ENCODE measurements at regions not wholly inside any gene's neighbourhood (a gene's known extent, or its start where the extent isn't known, plus 50 kb on each side); places are given as distances from the start of the nearest gene placed in this dataset.
A peak's percentile ranks its signal among the peaks of the same experiment; 100 is the strongest.

DNA sequence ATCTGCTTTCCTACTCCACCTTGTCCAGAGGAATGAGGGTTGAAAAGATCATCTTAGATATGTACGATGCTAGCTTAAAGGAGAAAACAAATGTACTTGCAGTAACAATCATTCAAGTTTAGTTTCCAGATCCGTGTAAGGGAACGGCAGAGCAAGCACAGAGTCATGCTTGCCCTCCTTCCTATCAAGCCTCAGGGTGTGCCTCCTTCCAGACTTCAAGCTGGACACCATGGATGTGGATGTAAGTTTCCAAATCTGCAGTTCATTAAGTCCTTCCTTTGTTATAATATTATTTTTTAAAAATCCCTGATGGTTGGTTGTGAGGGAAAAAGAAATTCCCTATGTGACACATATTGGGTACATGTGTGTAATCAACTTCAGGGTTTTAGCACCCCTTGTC, 238.9 kb upstream of the NT5C1B start:
- no peak for DNase-seq

DNA sequence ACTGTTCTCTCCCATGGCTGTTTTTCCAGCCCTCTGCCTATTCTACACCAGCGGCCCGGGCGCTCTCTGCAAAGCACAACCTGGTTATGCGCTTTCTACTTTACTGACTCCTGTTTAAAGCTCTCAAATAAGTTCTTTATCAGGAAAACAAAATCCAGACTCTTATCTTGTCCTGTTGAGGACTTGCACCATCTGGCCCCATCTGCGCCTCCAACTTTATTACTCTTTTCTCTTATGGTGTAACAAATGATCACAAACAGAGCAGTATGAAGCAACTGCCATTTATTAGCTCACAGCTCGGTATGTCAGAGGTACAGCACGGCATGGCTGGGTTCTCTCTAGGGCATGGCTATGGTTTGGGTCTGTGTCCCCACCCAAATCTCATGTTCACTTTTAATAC, 236.5 kb upstream of the NT5C1B start:
- no peak for DNase-seq

DNA sequence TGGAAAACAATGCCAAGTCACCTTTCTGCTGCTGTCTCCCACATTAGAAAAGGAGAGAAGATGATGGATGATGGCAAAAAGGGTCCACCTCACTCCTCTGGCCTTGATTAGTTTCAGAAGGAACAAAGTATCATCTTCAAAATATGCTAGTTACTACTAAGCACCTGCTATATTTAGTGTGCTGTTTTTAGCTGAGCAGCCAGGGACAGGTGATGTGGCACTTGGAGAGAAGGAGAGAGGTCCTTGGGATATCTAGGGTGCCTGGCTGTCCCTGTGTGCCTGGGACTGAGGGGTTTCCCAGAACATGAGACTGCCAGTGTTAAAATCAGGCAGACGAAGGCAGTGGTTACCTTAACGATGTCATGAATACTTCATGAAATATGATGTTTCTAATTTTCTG, 235.5 kb upstream of the NT5C1B start:
- no peak for DNase-seq

DNA sequence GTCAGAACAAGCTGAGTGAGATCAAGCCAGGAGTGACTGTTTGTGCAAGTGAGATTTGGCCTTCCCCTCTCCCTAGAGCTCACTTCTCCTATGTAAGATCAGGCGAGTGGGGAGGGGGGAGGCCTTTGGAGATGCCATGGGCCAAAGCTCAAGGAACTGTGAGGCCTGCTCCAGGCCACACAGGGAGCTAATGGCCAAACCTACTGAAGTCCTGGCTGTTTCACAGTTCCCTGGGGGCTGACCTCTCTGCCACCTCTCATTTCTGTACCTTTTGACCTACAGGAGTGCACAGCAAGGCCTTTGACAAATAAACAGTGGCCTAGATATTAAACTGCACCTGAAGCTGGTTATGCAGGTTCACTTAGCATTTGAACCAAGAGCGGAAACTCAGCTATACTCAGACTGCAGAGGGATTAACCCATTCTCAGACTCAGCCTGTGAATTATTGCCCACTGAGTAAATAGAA, 235.0 kb upstream of the NT5C1B start:
- no peak for DNase-seq

DNA sequence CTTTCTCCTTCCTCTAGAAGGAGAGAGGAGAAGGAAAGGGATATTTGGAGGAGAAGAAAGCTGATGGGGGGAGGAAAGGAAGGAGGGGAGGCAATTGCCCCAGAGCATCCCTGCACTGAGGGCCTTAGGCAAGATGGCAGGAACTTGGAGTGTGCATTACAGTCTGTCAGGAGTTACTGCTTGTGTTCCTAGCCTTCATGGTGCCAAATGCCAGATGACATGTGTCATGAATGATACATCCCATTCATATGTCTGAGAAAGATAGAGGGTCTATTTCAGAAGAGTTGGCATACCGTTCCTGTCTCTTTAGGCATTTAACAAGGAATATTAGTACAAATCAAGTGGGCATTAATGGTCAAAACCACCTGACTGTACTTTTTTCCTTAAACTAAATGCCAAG, 232.1 kb upstream of the NT5C1B start:
- DNase-seq: no peak

DNA sequence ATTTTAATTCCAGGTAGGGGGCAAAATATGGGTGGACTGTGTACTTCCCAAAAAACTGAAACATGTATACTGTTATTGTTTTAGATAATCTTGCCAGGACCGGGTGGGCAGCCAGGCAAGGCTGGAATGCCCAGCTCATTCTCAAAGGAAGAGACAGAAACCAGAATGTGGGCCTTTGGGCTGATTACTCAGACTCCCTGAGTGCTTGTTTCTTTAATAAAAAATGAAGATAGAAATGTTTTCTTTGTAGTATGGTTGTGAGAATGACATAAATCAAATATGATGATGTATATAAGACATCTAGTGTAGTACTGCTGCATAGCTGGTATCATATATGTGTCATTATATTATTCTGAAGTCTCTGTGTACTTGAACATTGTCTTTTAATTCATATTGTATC, 231.6 kb upstream of the NT5C1B start:
- DNase-seq: no peak

DNA sequence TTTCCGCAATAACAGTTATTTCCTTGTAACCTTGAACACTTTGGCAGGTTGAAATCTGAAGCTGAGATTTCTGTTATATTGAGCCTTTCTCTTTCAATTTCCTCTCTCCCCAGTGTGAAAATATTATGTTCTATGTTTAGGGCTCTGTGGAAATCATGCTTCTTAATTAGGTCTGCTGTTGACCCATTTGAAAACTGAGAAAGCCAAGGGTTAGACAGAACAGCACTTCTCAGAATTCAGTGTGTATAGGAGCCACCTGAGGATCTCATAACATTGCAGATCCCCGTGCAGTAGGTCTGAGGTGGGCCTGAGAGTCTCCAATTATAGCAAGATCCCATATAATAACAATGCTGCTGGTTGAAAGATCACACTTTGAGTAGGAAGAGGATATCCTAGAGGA, 230.2 kb upstream of the NT5C1B start:
- no peak for DNase-seq

DNA sequence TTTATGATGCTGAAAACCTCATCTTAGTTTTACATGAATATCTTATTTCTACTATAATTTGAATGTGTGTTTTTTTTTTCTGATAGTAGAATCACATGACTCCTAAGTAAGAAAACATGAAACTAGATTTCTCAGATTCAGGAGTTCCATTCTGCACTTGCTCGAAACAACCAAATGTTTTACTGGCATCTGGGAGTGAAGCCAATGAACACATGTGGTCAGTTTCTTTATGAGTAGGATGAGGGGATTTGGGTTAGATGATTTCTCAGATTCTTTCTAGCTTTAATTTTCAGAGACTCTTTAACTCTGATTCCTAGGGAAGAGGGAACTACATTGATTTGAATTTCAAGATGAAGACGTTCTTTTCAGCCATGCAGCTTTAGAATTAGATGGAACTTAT, 225.0 kb upstream of the NT5C1B start:
- peak; percentile 61 for DNase-seq

DNA sequence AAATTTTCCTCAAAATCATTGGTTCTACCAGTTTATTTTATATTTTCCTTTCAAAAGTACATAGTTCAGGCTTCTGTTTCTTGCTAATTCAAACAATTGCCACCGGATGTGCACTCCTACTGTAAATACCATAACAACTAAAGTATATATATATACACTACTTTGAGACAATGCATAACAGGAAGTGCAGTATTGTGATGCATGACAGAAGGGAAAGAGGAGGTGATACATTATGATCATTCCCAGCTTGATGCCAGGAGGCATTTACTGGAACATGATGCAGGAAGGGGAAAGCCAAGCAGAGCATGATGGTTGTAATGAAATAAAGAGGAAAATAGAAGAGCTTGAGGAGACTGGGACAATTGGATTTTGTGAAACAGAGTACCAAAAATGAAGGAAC, 215.2 kb upstream of the NT5C1B start:
- no peak for DNase-seq

DNA sequence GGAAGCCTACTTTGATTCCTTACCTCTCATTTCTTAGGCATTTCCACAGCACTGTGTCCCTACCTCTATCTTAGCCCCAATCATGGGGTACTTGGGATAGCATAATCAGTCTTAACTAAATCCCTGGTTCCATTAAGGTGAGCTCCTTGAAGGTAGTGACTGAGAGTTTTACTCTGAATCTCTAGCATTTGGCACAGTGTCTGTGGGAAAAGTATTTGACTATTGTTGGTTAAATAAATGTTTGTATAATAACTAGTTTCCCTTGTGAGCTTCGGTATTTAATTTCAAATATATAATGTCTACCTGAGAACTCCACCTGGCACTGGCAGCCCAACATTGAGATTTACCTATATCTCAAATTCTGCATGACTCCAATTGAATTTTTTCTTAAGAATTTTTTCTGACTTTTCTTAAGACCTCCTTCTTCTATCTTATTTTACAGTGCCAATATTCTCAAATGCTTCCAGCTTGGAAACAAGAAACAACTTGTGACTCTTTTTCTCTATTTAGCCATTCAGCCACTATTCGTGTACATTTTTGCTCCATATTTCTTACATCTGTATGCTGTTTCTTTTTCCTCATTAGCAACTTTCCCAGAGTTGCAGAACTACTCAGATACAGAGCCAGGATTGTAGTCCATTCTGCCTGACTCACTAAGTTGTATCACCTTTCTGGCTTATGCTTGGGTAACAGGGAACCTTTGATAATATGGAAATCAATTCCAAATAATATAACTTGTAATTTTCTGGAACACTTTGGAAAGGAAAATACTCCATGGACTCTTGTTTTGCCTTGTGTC, 214.0 kb upstream of the NT5C1B start:
- DNase-seq: no peak

DNA sequence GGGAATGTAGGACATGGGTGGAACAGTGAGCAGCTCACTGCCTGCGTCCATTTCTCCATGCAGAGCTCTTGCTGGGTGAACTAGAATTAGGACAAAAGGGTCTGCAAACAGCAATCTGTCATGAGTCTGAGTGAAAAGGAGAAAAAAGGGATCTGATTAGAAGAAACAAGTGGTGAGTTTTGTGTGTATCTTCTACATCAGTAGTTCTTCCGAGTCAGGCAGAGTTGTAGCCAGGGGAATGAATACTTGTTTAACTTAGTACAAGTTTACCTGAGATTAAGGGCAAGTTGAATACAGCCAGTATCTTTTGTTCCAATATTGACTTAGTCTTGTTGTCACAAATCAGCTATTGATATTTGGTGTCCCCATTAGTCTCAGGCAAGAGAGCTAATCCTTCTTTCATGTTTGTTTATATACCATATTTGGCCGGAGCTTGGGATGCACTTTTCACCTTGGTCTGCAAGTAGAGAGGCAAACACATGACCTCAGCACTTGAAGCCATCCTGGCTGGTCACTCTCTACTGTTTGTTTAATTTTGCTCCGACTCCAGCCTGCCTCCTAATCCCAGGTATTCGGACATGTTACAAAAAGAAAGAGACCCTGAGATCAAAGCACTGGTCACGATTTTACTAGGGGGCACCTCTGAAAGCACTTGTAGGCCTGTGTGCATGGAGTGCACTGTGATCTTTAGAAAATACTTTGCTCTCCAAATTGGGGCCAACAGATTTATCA, 211.0 kb upstream of the NT5C1B start:
- no peak for DNase-seq

DNA sequence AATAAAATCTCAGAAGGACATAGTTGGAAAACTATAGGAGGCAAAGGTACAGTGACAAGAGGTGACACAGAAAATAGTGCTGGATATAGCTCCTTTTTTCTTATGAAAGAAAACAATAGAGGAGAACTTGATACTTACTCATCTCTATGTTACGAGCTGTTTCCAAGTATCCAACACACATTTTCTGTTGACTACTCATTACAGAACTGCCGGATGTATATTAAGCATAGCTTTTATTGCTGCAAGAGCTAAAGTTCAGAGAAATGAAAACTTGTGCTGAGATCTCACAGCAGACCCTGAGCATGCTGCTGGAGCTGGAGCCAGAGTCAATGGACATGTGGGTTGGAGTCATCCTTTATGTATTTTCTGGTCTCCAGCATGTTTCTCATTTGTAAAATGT, 210.0 kb upstream of the NT5C1B start:
- DNase-seq: no peak

DNA sequence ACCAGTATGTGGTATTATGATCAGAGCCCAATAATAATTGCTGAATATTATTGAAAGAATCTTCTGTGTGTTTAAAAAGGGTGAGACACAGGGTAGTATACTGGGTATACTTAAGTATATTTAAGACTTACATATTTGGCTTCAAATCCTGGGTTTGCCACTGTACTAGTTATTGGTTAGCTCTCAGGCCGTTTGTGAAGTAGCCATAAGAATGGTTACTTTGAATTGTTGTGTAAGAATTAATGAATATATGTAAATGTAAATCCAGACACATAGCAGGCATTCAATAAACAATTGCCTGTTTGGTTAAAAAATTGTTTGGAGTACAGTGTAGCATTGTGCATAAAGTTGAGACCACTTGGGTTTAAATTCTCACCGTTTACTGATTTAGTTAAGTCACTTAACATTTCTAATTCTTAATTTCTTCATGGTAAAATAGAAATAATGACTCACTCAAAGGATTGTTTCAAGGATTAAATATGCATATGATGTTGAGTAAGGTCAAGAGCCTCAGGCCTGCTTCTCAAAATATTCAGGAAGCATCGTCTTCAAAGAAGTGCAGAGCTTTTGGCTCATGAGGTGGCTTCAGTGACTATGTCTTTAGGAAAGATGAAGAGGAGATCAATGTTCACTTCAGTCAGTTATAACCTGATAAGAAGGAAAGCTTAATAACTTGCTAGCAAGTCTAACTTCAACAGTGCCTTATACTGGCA, 207.9 kb upstream of the NT5C1B start:
- DNase-seq: no peak

DNA sequence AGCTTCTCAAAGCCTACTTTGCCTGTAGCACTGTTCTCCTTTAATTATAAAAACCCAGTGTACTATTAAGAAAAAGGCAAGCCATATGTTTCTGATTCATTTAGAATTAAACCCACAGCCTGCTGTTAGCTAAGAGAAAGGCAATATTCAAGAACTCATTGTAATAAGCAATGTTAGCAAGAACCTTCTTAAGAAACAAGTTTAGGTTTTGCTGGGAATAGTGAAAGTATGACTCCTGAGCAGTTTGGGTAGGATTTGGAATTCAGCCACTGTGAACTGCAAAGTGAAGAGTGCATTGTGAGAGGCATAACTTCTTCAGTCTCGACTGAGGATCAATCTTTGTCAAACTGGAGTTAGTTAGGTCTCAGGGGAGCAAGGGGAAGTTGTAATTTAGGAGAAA, 206.5 kb upstream of the NT5C1B start:
- peak; percentile 24 for DNase-seq

DNA sequence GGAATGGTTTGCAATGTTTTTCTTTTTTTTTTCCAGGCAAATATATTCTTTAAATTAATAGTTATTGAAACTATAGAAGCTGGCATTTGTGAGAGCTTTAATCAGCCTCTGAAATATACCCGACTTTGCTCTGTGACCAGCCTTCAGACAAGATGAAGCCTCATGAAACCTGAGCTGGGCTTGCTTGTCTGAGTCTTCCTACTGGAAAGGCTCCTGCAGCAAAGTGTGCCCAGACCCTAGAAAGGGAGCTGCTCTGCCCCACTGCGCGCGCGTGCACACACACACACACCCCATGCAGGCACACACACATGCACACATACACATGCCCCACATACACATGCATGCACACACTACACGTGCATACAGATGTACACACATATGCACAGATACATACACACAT, 203.3 kb upstream of the NT5C1B start:
- peak; percentile 30 for DNase-seq

DNA sequence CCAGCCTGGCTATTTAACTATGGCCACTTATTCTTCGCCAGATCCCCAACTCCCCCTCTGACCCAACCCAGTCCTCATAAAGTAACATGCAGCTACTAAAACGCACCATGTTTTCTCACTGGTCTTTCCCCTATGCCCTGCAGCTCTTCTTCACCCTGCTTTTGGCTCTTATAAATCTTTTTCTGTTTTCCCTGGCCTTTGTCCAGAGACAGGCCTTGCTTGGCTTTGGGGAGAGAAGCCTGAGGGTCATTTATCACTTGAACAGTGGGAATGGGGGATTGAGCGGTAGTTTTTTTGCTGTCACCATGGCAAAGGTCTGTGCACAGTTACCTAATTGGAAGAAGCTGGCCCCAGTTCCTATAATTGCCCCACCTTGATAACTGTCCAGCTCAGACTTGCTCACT, 202.9 kb upstream of the NT5C1B start:
- peak; percentile 56 for DNase-seq

DNA sequence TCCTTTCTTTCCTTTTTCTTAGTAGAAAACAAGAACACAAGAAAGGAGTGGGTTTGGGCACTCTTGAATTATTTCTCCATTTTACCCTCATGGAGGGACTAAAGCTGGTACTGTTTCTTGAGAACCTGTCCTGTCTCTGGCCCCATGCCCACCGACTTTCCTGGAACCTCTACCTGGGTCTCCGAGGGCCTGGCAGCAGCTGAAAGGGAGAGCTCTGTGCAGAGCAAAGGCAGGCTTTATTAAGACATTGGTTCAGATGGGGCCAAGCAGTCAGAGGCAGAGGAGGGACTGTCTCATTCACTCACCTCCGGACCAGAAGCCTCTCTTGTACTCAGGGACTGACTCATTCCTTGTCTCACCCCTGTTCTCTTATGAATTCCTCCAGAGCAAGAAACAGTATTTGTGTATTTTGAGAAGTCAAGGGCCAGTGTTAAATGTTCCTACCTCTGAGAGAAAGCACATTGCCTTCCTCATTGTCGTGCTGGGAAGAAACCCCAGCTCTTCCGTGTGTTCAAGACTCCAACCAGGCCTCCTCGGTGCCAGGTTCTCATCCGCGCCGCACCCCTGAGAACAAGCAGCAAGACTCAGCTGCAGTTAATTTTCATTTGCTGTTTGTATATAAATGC, 201.9 kb upstream of the NT5C1B start:
- peak; percentile 84 for DNase-seq

DNA sequence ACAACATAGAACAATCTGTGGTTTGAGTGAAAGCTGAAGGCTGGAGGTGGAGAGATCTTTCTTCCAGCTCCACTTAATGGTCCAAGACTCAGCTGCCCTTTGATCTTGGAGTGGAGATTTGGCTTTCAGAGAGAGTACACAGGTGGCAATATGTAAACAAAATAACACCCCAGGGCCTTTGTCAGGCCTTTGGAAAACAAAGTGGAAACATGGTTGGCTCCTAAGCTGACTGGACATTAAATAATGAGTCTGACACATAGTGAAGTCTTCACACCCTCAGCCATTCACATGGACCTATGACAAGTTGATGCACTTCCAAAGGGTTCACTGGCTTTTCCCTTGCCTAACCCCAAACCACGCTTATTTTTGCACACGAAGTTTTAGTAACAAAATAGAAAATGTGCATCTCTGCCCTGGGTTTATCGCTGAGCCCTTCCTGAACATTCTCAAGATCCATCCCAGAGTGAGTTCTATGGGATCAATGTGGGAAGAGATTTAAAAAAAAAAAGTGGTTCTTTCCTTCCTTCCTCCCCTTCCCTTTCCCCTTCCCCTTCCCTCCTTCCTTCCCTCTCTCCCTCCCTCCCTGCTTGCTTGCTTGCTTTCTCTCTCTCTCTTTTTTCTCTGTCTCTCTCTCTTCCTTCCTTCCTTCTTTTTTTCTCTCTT, 201.3 kb upstream of the NT5C1B start:
- DNase-seq: peak; percentile 74

DNA sequence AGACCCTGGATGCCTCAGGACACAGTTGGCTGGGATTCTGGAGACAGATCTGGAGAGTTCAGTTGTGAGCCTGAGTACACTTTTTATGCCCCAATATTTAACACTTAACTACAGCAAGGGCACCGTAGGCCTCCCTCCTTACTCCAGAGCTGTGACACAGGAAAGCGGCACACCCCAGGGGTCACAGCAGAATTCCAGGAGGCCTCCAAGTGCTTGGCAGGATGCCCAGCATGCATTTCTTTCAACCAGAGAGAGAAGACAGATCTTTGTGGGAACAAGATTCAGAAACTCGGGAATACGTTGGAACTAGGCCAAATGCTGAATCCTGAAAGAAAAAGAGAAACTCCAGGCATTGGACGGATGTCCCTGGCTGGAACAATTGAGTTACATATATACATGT, 199.2 kb upstream of the NT5C1B start:
- peak; percentile 78 for DNase-seq

DNA sequence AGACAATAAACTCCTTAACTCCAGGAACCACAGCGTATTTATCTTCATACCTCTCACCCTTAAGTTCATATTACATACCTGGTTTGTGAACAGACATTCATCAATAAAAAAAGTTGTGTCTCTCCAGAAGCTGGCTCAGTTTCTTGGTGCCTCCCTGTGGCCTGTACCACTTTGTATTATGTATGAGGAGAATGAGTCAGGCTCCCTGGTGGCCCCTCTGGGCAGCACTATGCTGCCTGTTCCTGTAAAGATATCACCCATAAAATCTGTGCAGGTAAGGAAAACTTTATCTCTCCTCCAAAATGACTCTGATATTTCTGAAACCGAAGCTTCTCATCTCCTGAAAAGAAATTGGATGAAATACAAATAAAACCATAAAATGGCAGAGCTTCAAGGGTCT, 198.4 kb upstream of the NT5C1B start:
- DNase-seq: no peak

DNA sequence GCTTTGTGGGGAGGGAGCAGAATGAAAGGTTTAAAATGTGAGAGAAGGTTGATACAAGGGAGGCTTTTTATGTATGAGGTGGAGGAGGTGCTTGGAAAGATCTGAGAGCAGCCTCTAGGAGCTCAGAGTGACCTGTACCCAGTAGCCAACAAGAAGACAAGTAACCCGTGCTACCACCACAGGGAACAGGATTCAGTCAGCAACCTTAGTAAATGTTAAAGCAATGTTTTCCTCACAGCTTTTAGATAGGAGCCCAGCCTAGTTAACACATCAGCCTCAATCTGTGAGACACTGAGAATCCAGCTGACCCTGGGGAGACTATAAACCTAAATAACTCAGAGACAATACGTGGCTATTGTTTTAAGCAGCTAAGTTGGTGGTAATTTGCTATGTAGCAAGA, 194.9 kb upstream of the NT5C1B start:
- no peak for DNase-seq

Data from tongue (tissue), 1 donor.